Ishikawa (cell line): ENCODE measurements at regions not wholly inside any gene's neighbourhood (a gene's known extent, or its start where the extent isn't known, plus 50 kb on each side); places are given as distances from the start of the nearest gene placed in this dataset.

Source experiments
- CEBPB ChIP-seq: IDR thresholded peaks from 2 replicates; pipeline ENCODE4 v1.6.1; 2012
- CREB1 ChIP-seq: IDR thresholded peaks from 2 replicates; pipeline ENCODE4 v1.6.1; 2012; ENCODE audit warnings: low read depth
- EGR1 ChIP-seq: IDR thresholded peaks from 2 replicates; pipeline ENCODE4 v1.6.1; 2012
- EP300 ChIP-seq: IDR thresholded peaks from 2 replicates; pipeline ENCODE4 v1.6.1; 2012; ENCODE audit warnings: borderline replicate concordance
- FOXM1 ChIP-seq: IDR thresholded peaks from 2 replicates; pipeline ENCODE4 v1.6.1; 2012; ENCODE audit warnings: low read depth, borderline replicate concordance
- MAX ChIP-seq: IDR thresholded peaks from 2 replicates; pipeline ENCODE4 v1.6.1; 2012
- NFIC ChIP-seq: IDR thresholded peaks from 2 replicates; pipeline ENCODE4 v1.6.1; 2012
- RAD21 ChIP-seq: IDR thresholded peaks from 2 replicates; pipeline ENCODE4 v1.6.1; 2012; ENCODE audit warnings: low read depth
- TAF1 ChIP-seq: IDR thresholded peaks from 2 replicates; pipeline ENCODE4 v1.6.1; 2012; ENCODE audit warnings: low read depth, mild to moderate bottlenecking
- TCF12 ChIP-seq: IDR thresholded peaks from 2 replicates; pipeline ENCODE4 v1.6.1; 2012; ENCODE audit warnings: low read depth
- TEAD4 ChIP-seq: IDR thresholded peaks from 2 replicates; pipeline ENCODE4 v1.6.1; 2012
- YY1 ChIP-seq: IDR thresholded peaks from 2 replicates; pipeline ENCODE4 v1.6.1; 2012; ENCODE audit warnings: low read depth
- ZBTB7A ChIP-seq: IDR thresholded peaks from 2 replicates; pipeline ENCODE4 v1.6.1; 2012; ENCODE audit warnings: low read depth
- TF ChIP-seq, protein P1 (sequence below): IDR thresholded peaks from 2 replicates; pipeline ENCODE4 v1.6.1; 2012; ENCODE audit warnings: low read depth, mild to moderate bottlenecking
- TF ChIP-seq, protein P2 (sequence below): IDR thresholded peaks from 2 replicates; pipeline ENCODE4 v1.6.1; 2012

DNA sequence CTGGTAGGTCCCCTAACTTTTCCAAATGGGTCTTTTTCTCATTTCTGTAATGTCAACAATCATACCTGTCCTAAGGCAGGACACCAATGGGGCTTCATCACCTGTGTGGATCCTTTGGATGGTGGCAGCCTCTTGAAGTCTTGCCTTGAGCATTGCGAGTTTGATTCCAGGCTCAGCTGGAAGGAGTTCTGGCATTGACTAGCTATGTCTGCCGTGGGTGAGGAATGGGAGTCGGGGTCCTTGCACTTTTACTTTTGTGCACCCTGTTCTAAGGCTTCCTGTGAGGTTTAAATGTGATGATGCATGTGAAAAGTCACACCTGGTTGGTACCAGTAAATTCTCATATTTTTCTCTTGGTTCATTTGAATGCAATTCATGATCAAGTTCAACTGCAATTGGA lies 55.9 kb upstream of the CTBP2 start:
- no peak for TF ChIP-seq NFIC
- TF ChIP-seq, protein P1, sequence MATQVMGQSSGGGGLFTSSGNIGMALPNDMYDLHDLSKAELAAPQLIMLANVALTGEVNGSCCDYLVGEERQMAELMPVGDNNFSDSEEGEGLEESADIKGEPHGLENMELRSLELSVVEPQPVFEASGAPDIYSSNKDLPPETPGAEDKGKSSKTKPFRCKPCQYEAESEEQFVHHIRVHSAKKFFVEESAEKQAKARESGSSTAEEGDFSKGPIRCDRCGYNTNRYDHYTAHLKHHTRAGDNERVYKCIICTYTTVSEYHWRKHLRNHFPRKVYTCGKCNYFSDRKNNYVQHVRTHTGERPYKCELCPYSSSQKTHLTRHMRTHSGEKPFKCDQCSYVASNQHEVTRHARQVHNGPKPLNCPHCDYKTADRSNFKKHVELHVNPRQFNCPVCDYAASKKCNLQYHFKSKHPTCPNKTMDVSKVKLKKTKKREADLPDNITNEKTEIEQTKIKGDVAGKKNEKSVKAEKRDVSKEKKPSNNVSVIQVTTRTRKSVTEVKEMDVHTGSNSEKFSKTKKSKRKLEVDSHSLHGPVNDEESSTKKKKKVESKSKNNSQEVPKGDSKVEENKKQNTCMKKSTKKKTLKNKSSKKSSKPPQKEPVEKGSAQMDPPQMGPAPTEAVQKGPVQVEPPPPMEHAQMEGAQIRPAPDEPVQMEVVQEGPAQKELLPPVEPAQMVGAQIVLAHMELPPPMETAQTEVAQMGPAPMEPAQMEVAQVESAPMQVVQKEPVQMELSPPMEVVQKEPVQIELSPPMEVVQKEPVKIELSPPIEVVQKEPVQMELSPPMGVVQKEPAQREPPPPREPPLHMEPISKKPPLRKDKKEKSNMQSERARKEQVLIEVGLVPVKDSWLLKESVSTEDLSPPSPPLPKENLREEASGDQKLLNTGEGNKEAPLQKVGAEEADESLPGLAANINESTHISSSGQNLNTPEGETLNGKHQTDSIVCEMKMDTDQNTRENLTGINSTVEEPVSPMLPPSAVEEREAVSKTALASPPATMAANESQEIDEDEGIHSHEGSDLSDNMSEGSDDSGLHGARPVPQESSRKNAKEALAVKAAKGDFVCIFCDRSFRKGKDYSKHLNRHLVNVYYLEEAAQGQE = no peak
- TF ChIP-seq TCF12 = no peak
- TF ChIP-seq TAF1 = no peak
- TF ChIP-seq RAD21 = no peak
- TF ChIP-seq ZBTB7A = no peak

DNA sequence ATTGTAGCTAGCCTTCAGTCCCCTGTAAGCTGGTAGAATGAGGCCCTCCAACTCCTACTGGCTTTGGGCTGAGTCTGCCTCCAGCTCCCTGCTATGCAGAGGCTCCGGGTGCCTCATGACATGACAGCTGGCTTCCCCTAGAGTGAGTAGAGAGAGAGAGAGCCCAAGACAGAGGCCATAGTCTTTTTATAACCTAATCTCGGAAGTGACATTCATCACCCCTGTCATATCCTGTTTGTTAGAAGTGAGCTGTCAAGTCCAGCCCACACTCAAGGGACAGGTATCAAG lies 53.9 kb upstream of the CTBP2 start:
- no peak for TF ChIP-seq RAD21
- TF ChIP-seq TAF1 = no peak
- TF ChIP-seq YY1 = no peak
- TF ChIP-seq TCF12 = no peak
- no peak for TF ChIP-seq ZBTB7A
- TF ChIP-seq CREB1 = no peak
- no peak for TF ChIP-seq EP300
- TF ChIP-seq, protein P1 = no peak
- no peak for TF ChIP-seq FOXM1

- TF ChIP-seq RAD21 = no peak
- TF ChIP-seq, protein P2, sequence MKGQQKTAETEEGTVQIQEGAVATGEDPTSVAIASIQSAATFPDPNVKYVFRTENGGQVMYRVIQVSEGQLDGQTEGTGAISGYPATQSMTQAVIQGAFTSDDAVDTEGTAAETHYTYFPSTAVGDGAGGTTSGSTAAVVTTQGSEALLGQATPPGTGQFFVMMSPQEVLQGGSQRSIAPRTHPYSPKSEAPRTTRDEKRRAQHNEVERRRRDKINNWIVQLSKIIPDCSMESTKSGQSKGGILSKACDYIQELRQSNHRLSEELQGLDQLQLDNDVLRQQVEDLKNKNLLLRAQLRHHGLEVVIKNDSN = no peak
- no peak for TF ChIP-seq ZBTB7A
- TF ChIP-seq CREB1 = no peak
- no peak for TF ChIP-seq TEAD4
- no peak for TF ChIP-seq YY1
- no peak for TF ChIP-seq TAF1
- TF ChIP-seq, protein P1 = no peak
- no peak for TF ChIP-seq TCF12
- TF ChIP-seq EGR1 = no peak
- TF ChIP-seq EP300 = no peak
Measured at GRCh38 chr10:125213541-125214282, 53.3 kb upstream of the CTBP2 start.

DNA sequence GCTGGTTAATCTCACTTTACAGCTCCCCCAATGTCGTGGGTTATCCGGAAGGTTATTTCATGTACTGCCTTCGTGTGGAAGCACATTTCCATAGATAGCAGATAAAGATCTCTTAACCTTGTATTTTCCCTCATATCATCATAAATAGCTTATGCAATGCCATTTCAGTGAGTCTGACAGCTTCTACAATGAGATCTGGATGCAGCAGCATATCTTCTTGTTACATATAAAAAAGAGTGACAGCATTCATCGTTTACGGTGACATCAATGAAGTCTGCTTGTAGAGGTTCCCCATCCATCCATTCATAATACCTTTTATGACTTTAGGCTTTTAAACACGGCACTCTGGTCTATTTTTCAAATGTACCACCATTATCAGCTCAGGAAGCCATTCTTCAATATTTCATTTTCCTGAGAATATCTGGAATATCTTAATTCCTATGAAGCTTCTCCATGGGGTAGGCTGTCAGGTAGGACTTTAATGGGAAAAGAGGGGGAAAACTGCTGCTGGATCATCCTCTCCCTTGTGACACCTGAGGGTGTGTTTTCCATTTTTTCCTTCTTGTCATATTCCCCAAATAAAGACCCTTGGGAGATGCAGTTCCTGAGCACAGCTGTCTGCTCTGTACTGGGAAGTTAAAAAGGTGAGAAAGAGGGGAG lies 51.9 kb upstream of the CTBP2 start:
- TF ChIP-seq YY1 (no peak), RAD21 (no peak), MAX (no peak), EGR1 (no peak), EP300 (no peak), TAF1 (no peak), FOXM1 (no peak), CREB1 (no peak), ZBTB7A (no peak), TCF12 (no peak), CEBPB (no peak)
- TF ChIP-seq, protein P1 = no peak
